ENCODE measurements at regions not wholly inside any gene's neighbourhood (a gene's known extent, or its start where the extent isn't known, plus 50 kb on each side); places are given as distances from the start of the nearest gene placed in this dataset.

DNA sequence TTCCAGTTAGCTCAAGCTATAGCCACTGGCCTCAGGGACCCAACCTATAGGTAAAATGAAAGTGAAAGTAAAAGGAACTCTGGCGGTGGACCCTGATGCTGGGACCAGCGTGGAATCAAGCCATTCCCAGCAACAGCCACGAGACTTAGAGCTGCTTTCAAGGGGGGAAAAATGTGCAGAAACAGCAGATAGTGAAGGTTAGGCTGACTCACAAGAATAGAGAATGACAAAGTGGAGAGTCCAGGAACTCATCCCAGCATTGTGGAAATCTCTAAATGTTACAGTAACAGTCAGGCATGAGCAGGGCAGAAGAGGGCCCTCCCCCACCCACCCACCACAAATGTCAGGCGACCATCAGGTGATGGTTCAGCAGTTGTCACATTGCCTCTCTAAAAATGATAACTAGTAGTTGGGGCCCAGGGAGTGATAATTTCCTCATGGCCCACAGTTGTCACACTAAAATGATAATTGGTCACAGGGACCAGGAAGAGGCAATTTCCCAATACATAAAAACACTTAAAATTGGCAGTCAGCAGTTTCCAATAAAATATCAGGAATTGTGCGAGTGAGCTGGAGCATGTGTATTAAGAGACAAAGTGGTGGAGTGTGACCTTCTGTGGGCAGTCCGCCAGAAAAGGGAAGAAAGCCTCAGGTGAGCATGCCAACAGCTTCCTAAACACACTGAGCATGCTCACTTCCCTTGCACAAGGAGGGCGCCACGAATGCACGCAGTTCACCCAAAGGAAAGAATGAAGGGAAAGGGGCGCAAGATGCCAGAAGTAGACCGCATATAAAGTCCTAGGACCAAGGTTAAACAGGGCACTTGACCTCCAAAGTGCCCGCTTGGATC lies 129.8 kb upstream of the PPP1R3A start:
- in situ Hi-C loops (cut with MboI; ENCODE audit: low pct_unique_long_range_greater_than_20kb, low sequenced_read_pairs): no loop called here
- DNase-seq: peak; percentile 53

GRCh38 chr7:114047889-114048288 lies 129.1 kb upstream of the PPP1R3A start:
- in situ Hi-C loops (cut with MboI; ENCODE audit: low pct_unique_long_range_greater_than_20kb, low sequenced_read_pairs): no loop called here
- no peak for DNase-seq

- in situ Hi-C loops (cut with MboI; ENCODE audit: low pct_unique_long_range_greater_than_20kb, low sequenced_read_pairs): no loop called here
- DNase-seq: no peak
Observed at GRCh38 chr7:114033475-114033874, 114.7 kb upstream of the PPP1R3A start.

- in situ Hi-C loops (cut with MboI; ENCODE audit: low pct_unique_long_range_greater_than_20kb, low sequenced_read_pairs): no loop called here
- DNase-seq: peak; percentile 78
Observed at GRCh38 chr7:114026486-114027089, 107.8 kb upstream of the PPP1R3A start.

DNA sequence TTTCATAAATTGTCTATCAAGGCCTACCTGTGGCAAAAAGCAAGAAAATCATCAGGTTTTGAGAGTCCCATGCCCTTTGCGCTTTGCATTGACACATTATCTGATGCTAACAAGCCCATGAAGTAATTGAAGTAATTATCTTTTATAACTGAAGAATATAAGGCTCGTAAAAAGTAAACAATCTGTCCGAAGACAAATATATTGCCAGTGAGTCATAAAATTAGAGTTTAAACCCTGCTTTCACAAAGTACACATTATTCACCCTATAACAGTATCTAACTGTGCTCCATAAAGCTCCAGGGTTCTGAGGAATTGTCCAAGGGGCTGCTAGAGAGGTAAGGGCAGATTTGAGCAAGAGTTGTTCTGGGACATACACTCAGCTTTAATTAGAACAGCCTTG lies 102.3 kb upstream of the PPP1R3A start:
- in situ Hi-C loops (cut with MboI; ENCODE audit: low pct_unique_long_range_greater_than_20kb, low sequenced_read_pairs): no loop called here
- no peak for DNase-seq

GRCh38 chr7:114008696-114009095 lies 89.9 kb upstream of the PPP1R3A start:
- in situ Hi-C loops (cut with MboI; ENCODE audit: low pct_unique_long_range_greater_than_20kb, low sequenced_read_pairs): no loop called here
- no peak for DNase-seq

- in situ Hi-C loops (cut with MboI; ENCODE audit: low pct_unique_long_range_greater_than_20kb, low sequenced_read_pairs): no loop called here
Observed at GRCh38 chr7:114007386-114007785, 88.6 kb upstream of the PPP1R3A start.

DNA sequence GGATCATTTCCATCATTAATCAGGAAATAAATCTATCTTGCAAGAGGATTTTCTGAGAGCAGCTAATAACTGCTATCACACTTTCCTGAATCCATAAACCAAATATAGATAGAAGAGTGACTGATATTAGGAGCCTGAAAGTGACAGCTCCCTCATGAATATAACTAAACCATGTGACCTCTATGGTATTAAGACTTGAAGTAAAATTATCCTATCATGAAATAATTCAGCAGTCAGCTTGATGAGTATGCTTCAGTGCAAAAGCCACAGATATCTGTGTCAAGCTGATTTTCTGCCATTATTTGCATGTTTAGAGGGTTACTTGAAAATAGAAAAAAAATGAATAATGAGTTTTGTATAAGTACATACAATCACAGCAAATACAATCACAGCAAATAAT lies 80.1 kb upstream of the PPP1R3A start:
- no peak for DNase-seq
- in situ Hi-C loops (cut with MboI; ENCODE audit: low pct_unique_long_range_greater_than_20kb, low sequenced_read_pairs): no loop called here

More at GRCh38 chr7:114007386-114007785, 88.6 kb upstream of the PPP1R3A start:
- no peak for DNase-seq

GRCh38 chr7:113996405-113996804 lies 77.6 kb upstream of the PPP1R3A start:
- in situ Hi-C loops (cut with MboI; ENCODE audit: low pct_unique_long_range_greater_than_20kb, low sequenced_read_pairs): no loop called here
- no peak for DNase-seq

GRCh38 chr7:113986216-113986615 lies 67.4 kb upstream of the PPP1R3A start:
- in situ Hi-C loops (cut with MboI; ENCODE audit: low pct_unique_long_range_greater_than_20kb, low sequenced_read_pairs): no loop called here
- DNase-seq: no peak

DNA sequence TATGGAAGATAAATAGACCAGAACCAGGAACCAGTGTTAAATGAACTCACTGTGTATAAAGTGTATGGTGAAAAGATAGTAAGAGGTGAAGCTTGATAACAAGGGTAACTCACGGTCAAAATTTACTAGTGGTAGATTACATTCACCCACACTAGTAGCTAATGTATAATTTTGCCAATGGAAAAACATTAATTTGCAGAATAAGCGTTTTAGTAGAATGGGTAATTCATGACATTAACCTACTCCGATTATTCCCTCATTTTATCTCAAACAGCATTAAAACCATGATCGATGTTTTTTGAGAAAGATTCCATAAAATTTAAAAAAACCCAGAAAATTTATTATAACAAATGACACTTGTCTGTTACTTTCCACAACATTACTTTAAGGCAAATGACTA lies 57.7 kb upstream of the PPP1R3A start:
- in situ Hi-C loops (cut with MboI; ENCODE audit: low pct_unique_long_range_greater_than_20kb, low sequenced_read_pairs): no loop called here
- no peak for DNase-seq

- in situ Hi-C loops (cut with MboI; ENCODE audit: low pct_unique_long_range_greater_than_20kb, low sequenced_read_pairs): no loop called here
- no peak for DNase-seq
Observed at GRCh38 chr7:113968713-113969112, 49.9 kb upstream of the PPP1R3A start.
